HG02678 (cell line): ENCODE measurements at regions not wholly inside any gene's neighbourhood (a gene's known extent, or its start where the extent isn't known, plus 50 kb on each side); places are given as distances from the start of the nearest gene placed in this dataset.

Experiments used
- ATAC-seq: cut with Tn5 transposase; IDR thresholded peaks from one replicate; pipeline ENCODE4 v1.9.1; 2021; ENCODE audit warnings: mild to moderate bottlenecking, moderate library complexity; ENCODE audit not compliant: unreplicated experiment

GRCh38 chr5:98624145-98624880 lies 149.2 kb upstream of the RGMB start:
- no peak for ATAC-seq

DNA sequence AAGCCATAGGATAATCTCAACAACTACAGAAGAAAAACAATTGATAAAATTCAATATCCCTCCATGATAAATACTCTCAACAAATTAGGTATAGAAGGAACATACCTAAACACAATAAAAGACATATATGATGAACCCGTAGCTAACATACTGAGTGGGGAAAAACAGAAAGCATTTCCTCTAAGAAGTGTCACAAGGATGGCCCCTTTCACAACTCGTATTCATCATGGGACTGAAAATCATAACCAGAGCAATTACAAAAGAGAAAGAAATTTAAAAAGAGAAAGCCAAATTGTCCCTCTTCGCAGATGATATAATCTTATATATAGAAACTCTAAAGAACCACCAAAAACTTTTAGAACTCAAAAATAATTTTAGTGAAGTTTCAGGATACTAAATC lies 146.3 kb upstream of the RGMB start:
- no peak for ATAC-seq

GRCh38 chr5:98630621-98631020 lies 142.8 kb upstream of the RGMB start:
- no peak for ATAC-seq

- no peak for ATAC-seq
These were observed 142.0 kb upstream of the RGMB start for GRCh38 chr5:98631311-98632054.

GRCh38 chr5:98635656-98636055 lies 137.8 kb upstream of the RGMB start:
- no peak for ATAC-seq

DNA sequence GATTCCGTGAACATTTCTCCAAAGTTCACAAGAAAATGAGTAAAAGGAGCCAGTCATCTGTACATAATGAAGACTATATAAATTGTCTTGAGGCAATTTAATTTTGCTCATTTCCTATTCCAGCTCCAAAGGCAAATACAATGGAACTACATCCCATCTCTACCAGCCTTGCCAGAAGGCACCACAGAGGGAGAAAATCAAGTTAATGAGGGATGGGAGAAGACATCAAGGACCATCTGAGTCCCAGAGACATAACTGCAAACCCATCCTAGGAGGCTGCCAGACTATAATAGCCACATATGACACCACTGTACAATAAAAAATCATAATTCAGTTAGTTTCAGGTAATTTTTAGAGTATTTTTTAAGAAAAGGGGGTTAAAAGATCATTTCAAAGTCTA lies 136.3 kb upstream of the RGMB start:
- ATAC-seq, result no peak

DNA sequence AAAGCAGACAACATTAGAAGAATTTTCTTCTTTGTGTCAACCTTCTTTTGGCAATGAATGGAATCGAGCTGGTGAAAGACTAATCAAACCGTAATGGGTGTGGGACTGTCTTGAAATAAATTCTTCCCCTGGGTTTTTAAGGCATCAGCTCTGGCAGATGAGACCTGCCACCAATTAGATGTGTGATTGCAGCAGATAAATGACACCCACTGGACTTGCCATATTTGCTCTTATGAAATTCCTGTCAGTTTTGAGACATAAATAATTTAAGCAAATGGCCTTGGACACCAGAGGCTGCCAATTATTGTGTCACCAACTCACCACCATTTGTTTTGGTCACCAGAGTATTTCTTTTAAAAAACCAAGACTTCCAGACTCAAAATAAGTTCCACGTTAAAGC lies 135.9 kb upstream of the RGMB start:
- ATAC-seq, result no peak

GRCh38 chr5:98638111-98638510 lies 135.4 kb upstream of the RGMB start:
- no peak for ATAC-seq

- ATAC-seq, result no peak
These were observed 134.8 kb upstream of the RGMB start for GRCh38 chr5:98638701-98639100.

DNA sequence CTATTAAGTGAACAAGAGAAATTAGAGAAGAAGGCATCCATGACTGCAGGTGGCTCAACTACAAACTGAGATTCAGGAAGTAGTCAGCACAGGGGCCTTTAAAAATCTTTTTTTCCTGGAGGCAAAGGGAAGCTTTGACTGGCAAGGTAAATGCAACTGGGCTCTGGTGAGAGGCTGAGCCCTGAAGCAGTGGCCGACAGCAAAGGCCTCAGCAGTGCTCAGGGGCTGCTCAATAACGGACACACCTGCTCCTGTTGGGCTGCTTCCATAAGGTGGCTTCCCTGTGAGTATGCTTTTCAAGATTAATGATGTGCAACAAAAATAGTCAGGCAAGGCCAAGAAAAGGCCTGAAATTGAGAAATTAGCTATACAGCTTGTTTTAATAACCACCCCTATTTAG lies 134.2 kb upstream of the RGMB start:
- no peak for ATAC-seq

GRCh38 chr5:98641671-98642070 lies 131.8 kb upstream of the RGMB start:
- ATAC-seq, result no peak

DNA sequence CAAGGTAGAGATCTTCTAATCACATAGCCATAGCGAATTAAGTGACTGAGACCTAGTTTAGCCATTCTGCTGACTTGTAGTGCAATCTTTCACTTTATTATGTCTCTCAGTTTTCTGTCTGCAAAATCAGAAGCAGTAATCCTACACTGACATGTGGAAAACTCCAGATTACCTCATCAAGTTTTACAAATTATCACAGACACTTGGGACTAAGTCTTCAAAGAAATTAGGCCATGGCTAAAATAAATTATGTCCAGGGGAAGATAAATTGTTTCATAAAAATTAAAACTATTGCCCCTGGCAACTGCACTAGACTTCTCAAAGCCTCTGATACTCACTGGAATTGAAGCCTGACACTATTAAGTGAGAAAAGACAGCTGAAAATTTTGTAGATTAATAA lies 129.9 kb upstream of the RGMB start:
- no peak for ATAC-seq

GRCh38 chr5:98651715-98652114 lies 121.7 kb upstream of the RGMB start:
- ATAC-seq, result no peak

DNA sequence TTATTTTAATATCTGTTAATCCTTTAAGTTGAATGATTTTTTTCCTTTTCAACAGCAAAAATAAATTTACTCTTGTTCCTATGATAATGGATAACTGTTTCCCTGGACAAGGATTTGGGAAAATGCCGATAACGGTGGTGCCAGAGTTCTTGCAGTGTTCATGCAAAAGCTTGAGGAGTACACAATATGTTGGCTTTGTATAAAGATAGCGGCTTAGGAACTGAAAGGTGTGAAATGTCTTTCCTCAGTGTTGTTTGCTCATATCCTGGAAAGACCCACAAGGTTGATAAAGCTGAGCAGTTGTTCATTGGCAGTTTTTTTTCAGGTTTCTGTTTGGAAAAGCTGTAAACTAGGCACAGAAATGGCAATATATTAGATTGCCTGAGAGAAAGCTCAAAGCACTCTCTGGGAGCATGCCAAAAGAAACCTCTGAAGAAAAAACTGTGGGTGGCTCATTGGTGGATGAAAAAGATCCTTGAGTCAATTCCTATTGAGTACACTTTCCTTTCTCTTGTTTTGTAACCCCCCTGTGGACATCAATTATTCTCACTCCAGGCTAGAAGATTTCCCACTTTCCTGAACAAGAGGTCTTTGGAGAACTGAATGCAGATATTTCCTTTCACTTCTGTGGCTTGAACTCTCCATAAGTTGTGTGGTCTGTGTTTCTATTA lies 117.2 kb upstream of the RGMB start:
- ATAC-seq, result no peak

GRCh38 chr5:98656796-98657195 lies 116.7 kb upstream of the RGMB start:
- no peak for ATAC-seq

DNA sequence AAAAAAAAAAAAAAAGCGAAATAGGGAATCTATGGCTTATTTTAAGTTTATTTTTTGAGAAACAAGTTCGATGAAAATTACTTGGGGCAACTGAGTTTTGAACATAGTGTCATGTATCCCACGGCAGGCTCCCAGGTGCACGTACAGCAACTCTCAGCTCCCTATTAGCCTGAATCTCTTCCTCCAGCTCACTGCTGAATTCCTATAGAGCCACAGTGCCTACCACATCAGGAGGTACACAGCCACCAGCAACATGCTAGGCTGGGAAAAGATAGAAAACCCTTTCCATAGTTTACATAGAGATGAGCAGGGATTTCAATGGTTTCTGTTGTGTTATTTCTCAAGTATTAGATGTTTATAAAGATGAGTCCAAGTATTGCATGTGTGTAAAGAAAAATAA lies 115.9 kb upstream of the RGMB start:
- no peak for ATAC-seq

GRCh38 chr5:98663521-98663920 lies 109.9 kb upstream of the RGMB start:
- no peak for ATAC-seq

- no peak for ATAC-seq
These were observed 108.7 kb upstream of the RGMB start for GRCh38 chr5:98664736-98665135.

DNA sequence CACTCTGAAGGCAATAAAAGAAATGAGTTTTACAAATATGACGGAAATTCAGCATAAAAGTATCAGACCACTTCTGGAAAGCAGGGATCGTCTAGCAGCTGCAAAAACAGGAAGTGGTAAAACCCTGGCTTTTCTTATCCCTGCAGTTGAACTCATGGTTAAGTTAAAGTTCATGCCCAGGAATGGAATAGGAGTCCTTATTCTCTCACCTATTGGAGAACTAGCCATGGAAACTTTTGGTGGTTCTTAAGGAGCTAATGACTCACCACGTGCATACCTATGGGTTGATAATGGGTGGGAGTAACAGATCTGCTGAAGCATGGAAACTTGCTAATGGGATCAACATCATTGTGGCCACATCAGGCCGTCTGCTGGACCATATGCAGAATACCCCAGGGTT lies 93.5 kb upstream of the RGMB start:
- no peak for ATAC-seq

GRCh38 chr5:98690002-98690401 lies 83.5 kb upstream of the RGMB start:
- no peak for ATAC-seq

DNA sequence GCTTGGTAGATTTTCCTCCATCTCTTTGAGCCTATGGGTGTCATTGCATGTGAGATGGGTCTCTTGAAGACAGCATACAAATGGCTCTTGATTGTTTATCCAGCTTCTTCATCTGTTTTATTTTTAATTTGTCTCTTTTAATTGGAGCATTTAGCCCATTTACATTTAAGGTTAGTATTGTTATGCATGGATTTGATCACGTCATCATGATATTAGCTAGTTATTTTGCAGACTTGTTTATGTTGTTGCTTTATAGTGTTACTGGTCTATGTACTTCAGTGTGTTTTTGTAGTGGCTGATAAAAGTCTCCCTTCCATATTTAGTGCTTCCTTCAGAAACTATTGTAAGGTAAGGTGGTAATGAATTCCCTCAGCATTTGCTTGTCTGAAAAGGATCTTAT lies 78.6 kb upstream of the RGMB start:
- no peak for ATAC-seq

DNA sequence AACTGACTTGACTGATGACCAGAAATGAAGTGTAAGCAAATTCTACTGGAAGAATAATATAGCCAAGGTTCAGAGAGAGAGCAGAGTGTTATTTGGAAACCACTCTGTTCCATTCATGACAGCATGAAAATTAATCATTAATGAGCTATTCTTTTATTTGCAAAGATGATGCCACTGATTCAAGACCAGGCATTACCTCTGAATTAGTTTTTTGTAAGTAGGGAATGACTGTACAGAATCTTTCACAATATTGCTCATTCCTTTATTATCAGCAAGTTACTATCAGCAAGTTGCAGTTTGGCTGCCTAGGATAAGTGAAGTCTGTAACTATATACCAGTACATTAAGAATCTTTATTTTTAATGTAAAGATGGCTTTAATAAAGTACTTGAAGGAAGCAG lies 75.1 kb upstream of the RGMB start:
- no peak for ATAC-seq
